OCI-LY1 (cell line): ENCODE measurements at regions not wholly inside any gene's neighbourhood (a gene's known extent, or its start where the extent isn't known, plus 50 kb on each side); places are given as distances from the start of the nearest gene placed in this dataset.

Experiments
- EZH2 ChIP-seq: fragments of 200-600 bp; sonication (generic), shearing (Covaris generic); IDR thresholded peaks from 2 replicates; pipeline ENCODE4 v1.8.0; 2017; ENCODE audit warnings: borderline replicate concordance, mixed run types, mild to moderate bottlenecking, antibody characterized with exemption, low read length, moderate library complexity, mixed read lengths
- TF ChIP-seq, protein P1 (sequence below): fragments of 200-600 bp; sonication (generic), shearing (Covaris generic); IDR thresholded peaks from 2 replicates; pipeline ENCODE4 v1.5.1; 2017; ENCODE audit warnings: mild to moderate bottlenecking, antibody characterized with exemption, low read length, moderate library complexity, mixed read lengths

DNA sequence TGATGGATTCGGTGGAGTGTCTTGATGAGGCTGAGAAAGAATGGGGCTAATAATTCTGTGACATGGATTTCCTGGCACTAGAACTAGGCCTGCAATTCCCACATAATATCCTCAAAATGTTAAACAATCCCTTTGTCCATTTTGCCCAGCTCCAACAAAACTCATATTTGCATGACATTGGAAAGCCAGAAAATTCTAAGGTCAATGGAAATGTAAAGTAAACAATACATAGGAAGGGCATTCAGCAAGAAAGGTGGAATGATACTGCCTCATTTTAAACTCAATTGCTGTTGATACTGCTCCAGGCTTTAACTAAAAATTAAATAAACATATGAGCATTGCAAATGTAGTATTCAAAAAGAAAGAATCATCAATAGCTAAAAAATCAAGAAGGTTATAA, 434.8 kb upstream of the SLC8A1 start:
- TF ChIP-seq, protein P1, sequence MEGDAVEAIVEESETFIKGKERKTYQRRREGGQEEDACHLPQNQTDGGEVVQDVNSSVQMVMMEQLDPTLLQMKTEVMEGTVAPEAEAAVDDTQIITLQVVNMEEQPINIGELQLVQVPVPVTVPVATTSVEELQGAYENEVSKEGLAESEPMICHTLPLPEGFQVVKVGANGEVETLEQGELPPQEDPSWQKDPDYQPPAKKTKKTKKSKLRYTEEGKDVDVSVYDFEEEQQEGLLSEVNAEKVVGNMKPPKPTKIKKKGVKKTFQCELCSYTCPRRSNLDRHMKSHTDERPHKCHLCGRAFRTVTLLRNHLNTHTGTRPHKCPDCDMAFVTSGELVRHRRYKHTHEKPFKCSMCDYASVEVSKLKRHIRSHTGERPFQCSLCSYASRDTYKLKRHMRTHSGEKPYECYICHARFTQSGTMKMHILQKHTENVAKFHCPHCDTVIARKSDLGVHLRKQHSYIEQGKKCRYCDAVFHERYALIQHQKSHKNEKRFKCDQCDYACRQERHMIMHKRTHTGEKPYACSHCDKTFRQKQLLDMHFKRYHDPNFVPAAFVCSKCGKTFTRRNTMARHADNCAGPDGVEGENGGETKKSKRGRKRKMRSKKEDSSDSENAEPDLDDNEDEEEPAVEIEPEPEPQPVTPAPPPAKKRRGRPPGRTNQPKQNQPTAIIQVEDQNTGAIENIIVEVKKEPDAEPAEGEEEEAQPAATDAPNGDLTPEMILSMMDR: no peak
- no peak for TF ChIP-seq EZH2
